ENCODE measurements at regions not wholly inside any gene's neighbourhood (a gene's known extent, or its start where the extent isn't known, plus 50 kb on each side); places are given as distances from the start of the nearest gene placed in this dataset.
A peak's percentile ranks its signal among the peaks of the same experiment; 100 is the strongest.

DNA sequence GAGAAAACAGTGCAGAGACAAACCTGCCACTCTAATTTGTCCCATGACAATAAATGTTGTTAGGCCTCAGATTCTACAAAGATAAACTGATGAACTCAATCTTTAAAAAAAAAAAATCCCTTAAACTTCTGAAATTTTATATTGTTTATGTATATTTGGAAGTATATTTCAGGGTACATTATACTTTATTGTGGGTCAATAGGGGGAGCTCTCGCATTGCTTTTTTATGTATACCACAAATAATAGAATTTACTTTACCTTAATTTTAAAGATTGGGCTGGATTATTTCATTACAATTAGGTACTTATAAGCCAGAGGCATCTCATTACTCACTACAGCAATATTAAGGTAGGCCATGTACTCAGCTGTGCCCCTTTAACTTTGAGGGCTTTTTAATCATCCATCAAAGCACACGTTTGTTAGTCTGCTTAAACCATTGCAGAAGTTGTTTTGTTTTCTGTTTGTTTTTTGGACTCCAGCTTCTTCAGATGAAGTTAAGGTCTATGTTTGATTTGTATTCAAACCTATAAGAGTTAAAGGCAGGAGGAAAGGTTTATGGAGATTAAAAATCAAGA lies 56.3 kb upstream of the EYA4 start:
- Histone ChIP-seq H4K20me1 (ENCODE audit: control insufficient read depth, insufficient read depth, insufficient read length) (no peaks in the 10 kb centered on the region), H2BK120ac (ENCODE audit: low read depth, low read length, poor library complexity, severe bottlenecking) (no peak overlapping the region), H3K56ac (ENCODE audit: insufficient read length, low read depth, low read length) (no peak overlapping the region), H3K23ac (ENCODE audit: insufficient read length, low read depth, low read length) (no peak overlapping the region), H3T11ph (ENCODE audit: low read length) (no peak overlapping the region), H3K4me1 (ENCODE audit: insufficient read depth, low read length) (peaks cover 3% of the 10 kb centered on the region; the same call in 1 of the 2 replicates), H2BK15ac (ENCODE audit: low read depth, low read length) (no peak overlapping the region), H3K4ac (ENCODE audit: low read depth, low read length) (no peak overlapping the region), H3K18ac (ENCODE audit: insufficient read length, low read depth, low read length) (no peak overlapping the region), H3K9ac (ENCODE audit: extremely low read depth, insufficient read length, low read length) (no peak overlapping the region), H3K4me2 (ENCODE audit: insufficient read depth, insufficient read length, low read length) (no peak overlapping the region), H3K27ac (ENCODE audit: insufficient read length, low read depth, low read length) (no peak overlapping the region), H3K14ac (ENCODE audit: insufficient read depth, low read length) (no peak overlapping the region), H4K91ac (ENCODE audit: insufficient read length, low read depth, low read length) (no peak overlapping the region), H2BK5ac (ENCODE audit: insufficient read length, low read length) (no peak overlapping the region), H2AFZ (ENCODE audit: low read length) (no peak overlapping the region), H2BK12ac (ENCODE audit: insufficient read length, low read depth, low read length) (no peak overlapping the region), H2AK5ac (ENCODE audit: insufficient read length, low read length) (no peak overlapping the region), H3K79me2 (ENCODE audit: insufficient read depth, low read length) (no peaks in the 10 kb centered on the region), H4K8ac (replicated peaks; ENCODE audit: insufficient read length, low read depth, low read length) (no peak overlapping the region), H3K9me3 (ENCODE audit: control insufficient read depth, low read depth, low read length) (no peaks in the 10 kb centered on the region), H3K79me1 (ENCODE audit: insufficient read depth, low read depth, low read length, poor library complexity, severe bottlenecking) (no peaks in the 10 kb centered on the region), H2BK20ac (ENCODE audit: low read depth, low read length, poor library complexity, severe bottlenecking) (no peak overlapping the region), H4K5ac (ENCODE audit: insufficient read length, low read depth, low read length) (no peak overlapping the region), H3K27me3 (ENCODE audit: insufficient read depth, low read length) (no peaks in the 10 kb centered on the region), H3K23me2 (ENCODE audit: insufficient read length, low read depth, low read length, poor library complexity, severe bottlenecking) (no peaks in the 10 kb centered on the region)
- WGBS (ENCODE audit: extremely low coverage, insufficient read length, low lambda C conversion rate), result no CpG with 5 or more reads among the region's 2 CpGs
- H3K4me1 Mint-ChIP-seq, result peaks cover 16 to 18% of the 10 kb centered on the region in 2 experiments
- no peak for DNase-seq
- no peaks in the 10 kb centered on the region for H3K27me3 Mint-ChIP-seq (ENCODE audit: low read depth)
- H3K4me3 Mint-ChIP-seq, result no peak overlapping the region
- H3K9me3 Mint-ChIP-seq, result no peaks in the 10 kb centered on the region
- no peaks in the 10 kb centered on the region for H3K36me3 Mint-ChIP-seq (ENCODE audit: insufficient read depth in 1 of 3, low read depth in 3 of 3)
- H3K27ac Mint-ChIP-seq, result no peak overlapping the region
- TF ChIP-seq, protein P1, sequence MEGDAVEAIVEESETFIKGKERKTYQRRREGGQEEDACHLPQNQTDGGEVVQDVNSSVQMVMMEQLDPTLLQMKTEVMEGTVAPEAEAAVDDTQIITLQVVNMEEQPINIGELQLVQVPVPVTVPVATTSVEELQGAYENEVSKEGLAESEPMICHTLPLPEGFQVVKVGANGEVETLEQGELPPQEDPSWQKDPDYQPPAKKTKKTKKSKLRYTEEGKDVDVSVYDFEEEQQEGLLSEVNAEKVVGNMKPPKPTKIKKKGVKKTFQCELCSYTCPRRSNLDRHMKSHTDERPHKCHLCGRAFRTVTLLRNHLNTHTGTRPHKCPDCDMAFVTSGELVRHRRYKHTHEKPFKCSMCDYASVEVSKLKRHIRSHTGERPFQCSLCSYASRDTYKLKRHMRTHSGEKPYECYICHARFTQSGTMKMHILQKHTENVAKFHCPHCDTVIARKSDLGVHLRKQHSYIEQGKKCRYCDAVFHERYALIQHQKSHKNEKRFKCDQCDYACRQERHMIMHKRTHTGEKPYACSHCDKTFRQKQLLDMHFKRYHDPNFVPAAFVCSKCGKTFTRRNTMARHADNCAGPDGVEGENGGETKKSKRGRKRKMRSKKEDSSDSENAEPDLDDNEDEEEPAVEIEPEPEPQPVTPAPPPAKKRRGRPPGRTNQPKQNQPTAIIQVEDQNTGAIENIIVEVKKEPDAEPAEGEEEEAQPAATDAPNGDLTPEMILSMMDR (conservative IDR thresholded peaks at IDR 0.05), result peak; percentile 73
